ENCODE measurements at regions not wholly inside any gene's neighbourhood (a gene's known extent, or its start where the extent isn't known, plus 50 kb on each side); places are given as distances from the start of the nearest gene placed in this dataset.

DNA sequence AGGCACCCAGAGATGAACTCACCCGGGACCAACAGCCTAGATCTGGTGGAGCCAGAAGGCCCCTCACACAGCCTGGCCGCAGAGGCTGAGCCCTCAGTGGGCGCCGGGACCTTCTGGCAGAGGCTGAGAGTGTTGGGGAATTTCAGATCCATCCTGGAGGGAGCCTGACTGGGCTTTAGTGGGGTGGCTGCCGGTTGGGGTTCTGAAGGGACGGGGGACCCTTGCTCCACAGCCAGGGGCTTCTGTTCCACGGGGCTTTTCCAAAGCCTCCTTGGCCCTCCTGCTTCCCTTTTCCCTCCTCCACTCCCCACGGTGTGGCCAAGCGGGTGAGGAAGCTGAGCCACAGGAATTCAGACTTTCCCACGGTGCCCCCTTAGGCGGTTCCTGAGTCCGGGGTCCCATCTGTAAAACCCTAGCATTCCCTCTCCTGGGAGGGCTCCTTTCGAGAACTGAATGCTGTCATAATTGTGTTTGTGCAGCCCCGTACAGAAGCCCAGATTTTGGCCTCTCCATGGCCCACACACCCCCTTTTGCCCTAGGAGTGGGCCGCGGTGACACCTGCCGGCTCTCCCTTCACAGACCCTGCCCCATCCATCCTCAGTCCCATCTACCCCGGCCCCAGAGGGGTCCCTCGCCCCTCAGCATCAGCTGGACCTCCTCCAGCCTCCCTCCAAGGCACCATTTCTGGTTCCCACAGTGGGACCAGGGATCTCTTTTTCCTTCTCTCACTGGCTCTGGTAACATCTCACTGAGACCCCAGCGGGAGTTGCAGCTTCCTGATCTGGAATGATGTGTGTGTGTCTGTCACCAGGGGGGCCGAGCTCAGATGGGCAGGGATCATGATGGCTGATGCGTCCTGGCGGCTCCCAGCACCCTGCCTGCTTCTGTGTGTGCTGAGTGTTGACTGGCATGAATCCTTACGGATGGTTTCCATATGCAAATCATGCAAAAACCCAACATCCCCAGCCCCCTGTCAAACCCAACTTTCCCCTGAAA lies 1048.4 kb downstream of the TBC1D22A start:
- TF ChIP-seq ZNF224 (CRISPR knock-in tag; IDR thresholded peaks at IDR 0.05) (no peak), ZNF570 (CRISPR knock-in tag; IDR thresholded peaks at IDR 0.05; ENCODE audit: borderline replicate concordance) (no peak), SRF (IDR thresholded peaks at IDR 0.05; ENCODE audit: low read depth, low read length) (no peak), ZNF543 (CRISPR knock-in tag; IDR thresholded peaks at IDR 0.05) (no peak), POLR2G (IDR thresholded peaks at IDR 0.05; ENCODE audit: low read depth, low read length) (no peak), HES4 (CRISPR knock-in tag; IDR thresholded peaks at IDR 0.05; ENCODE audit: borderline replicate concordance) (no peak), TIGD3 (CRISPR knock-in tag; IDR thresholded peaks at IDR 0.05; ENCODE audit: borderline replicate concordance) (no peak), ZNF124 (CRISPR knock-in tag; IDR thresholded peaks at IDR 0.05) (no peak), ZBTB40 (IDR thresholded peaks at IDR 0.05) (no peak), ZBTB40 (CRISPR knock-in tag; IDR thresholded peaks at IDR 0.05) (no peak), FOXA1 (IDR thresholded peaks at IDR 0.05) (no peak), FOXA1 (CRISPR knock-in tag; IDR thresholded peaks at IDR 0.05) (no peak), CTCF (CRISPR knock-in tag; IDR thresholded peaks at IDR 0.05) (no peak), HNF4G (IDR thresholded peaks at IDR 0.05; ENCODE audit: borderline replicate concordance, low read depth, low read length) (no peak), HNF4G (CRISPR knock-in tag; IDR thresholded peaks at IDR 0.05; ENCODE audit: borderline replicate concordance, low read depth) (no peak), MEIS2 (CRISPR knock-in tag; IDR thresholded peaks at IDR 0.05) (no peak)

Measured in HepG2 (cell line).